Medulla oblongata (tissue), 1 donor: ENCODE measurements at regions not wholly inside any gene's neighbourhood (a gene's known extent, or its start where the extent isn't known, plus 50 kb on each side); places are given as distances from the start of the nearest gene placed in this dataset.
"Not testable (repeated sequence)": the region's sequence is repeated elsewhere in the genome, so short reads cannot be mapped to it uniquely, and the experiment has no call there.

Source experiments
- DNase-seq: peaks from one replicate; pipeline ENCODE4 v3.0.0-alpha.2; 2015; ENCODE audit errors: extremely low spot score

GRCh38 chr3:66842761-66843464 lies 155.2 kb upstream of the KBTBD8 start:
- not testable (repeated sequence) for DNase-seq

GRCh38 chr3:66851894-66852613 lies 146.1 kb upstream of the KBTBD8 start:
- no peak for DNase-seq

- no peak for DNase-seq
Observed at GRCh38 chr3:66854601-66855151, 143.4 kb upstream of the KBTBD8 start.

- no peak for DNase-seq
Observed at GRCh38 chr3:66856533-66856932, 141.6 kb upstream of the KBTBD8 start.

- DNase-seq: no peak
Observed at GRCh38 chr3:66858656-66859381, 139.3 kb upstream of the KBTBD8 start.

GRCh38 chr3:66860771-66861170 lies 137.3 kb upstream of the KBTBD8 start:
- DNase-seq: no peak

- no peak for DNase-seq
Observed at GRCh38 chr3:66863205-66864111, 134.6 kb upstream of the KBTBD8 start.

GRCh38 chr3:66884659-66885058 lies 113.4 kb upstream of the KBTBD8 start:
- no peak for DNase-seq

GRCh38 chr3:66885326-66886000 lies 112.6 kb upstream of the KBTBD8 start:
- DNase-seq: no peak

GRCh38 chr3:66889750-66890494 lies 108.2 kb upstream of the KBTBD8 start:
- no peak for DNase-seq

- no peak for DNase-seq
Observed at GRCh38 chr3:66898155-66898554, 100.0 kb upstream of the KBTBD8 start.

GRCh38 chr3:66904336-66904735 lies 93.8 kb upstream of the KBTBD8 start:
- no peak for DNase-seq

- peak; percentile 17 for DNase-seq
Observed at GRCh38 chr3:66904831-66905493, 93.1 kb upstream of the KBTBD8 start.

GRCh38 chr3:66907136-66907535 lies 91.0 kb upstream of the KBTBD8 start:
- DNase-seq: no peak

GRCh38 chr3:66910266-66911055 lies 87.6 kb upstream of the KBTBD8 start:
- DNase-seq: no peak

- no peak for DNase-seq
Observed at GRCh38 chr3:66912306-66912705, 85.8 kb upstream of the KBTBD8 start.

GRCh38 chr3:66922058-66922457 lies 76.0 kb upstream of the KBTBD8 start:
- no peak for DNase-seq

- no peak for DNase-seq
Observed at GRCh38 chr3:66923969-66924368, 74.1 kb upstream of the KBTBD8 start.

- no peak for DNase-seq
Observed at GRCh38 chr3:66928252-66928651, 69.9 kb upstream of the KBTBD8 start.
